ENCODE measurements at regions not wholly inside any gene's neighbourhood (a gene's known extent, or its start where the extent isn't known, plus 50 kb on each side); places are given as distances from the start of the nearest gene placed in this dataset.
"Not testable (repeated sequence)": the region's sequence is repeated elsewhere in the genome, so short reads cannot be mapped to it uniquely, and the experiment has no call there.

DNA sequence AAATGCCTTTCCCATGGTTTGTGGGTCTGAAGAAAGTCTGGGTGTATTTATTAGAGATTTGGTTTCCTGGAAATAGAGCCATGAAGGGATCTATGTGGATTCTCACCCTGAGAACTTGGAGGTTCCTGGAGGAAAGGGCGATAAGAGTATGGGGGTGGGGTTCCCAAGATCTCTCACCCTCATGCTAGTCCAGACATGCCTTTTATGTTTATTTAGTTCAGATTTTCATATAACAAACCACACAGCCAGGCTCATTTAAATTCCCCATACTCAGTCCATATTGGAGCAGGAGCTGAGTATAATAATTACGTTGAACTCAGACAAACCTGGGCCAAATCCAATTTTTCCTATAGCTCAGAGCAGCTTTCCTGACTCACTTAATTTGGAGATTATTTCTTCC is 566.6 kb downstream of the GOLGA6L6 start:
- no peak for DNase-seq

DNA sequence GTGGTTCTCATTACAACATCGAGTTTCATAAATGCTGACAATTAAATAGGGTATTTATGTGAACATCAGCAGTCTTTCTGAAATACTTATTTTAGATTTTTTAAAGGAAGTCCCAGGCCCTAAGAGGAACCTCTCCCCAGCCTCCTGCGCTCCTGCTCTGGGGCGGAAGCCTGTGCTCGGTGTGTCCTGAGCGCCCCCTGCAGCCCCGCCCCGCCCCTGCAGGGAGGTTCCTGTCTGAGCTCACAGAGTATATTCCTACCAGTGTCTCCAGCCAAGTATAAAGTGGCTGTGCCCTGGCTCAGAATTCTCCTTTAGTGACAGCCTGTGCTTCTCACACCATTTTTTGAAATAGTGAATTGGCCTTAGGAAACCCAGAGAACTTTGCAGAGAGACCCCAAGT is 567.9 kb downstream of the GOLGA6L6 start:
- peak; percentile 25 for DNase-seq

DNA sequence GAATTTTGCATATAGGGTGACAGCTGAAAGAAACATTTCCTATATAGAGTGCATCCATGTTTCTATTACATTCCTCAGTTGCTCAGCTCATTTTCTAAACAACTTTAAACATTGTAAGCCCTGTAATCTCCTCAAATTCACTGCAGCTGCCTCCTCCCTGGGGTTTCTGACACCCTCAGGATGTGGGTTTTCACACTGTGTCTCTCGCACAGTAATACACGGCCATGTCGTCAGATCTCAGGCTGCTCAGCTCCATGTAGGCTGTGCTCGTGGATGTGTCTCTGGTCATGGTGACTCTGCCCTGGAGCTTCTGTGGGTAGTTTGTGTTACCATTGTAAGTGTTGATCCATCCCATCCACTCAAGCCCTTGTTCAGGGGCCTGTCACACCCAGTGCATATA is 569.0 kb downstream of the GOLGA6L6 start:
- peak; percentile 5 for DNase-seq

DNA sequence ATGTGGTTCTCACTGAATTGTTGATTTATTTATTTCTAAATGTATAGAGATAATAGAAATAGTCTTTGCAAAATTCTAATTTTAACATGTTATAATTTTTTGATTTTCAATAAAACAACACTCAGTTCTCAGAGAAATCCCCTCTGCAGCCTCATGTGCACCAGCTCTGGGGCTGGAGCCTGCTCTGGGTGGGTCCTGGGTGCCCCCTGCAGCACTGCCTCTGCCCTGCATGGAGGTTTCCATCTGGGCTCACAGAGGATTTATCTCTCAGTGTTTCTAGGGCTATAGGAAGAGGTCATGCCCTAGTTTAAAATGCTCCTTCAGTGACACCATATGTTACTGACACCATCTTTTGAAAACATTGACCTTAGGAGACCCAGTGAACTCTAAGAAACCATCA is 576.0 kb downstream of the GOLGA6L6 start:
- not testable (repeated sequence) for DNase-seq

DNA sequence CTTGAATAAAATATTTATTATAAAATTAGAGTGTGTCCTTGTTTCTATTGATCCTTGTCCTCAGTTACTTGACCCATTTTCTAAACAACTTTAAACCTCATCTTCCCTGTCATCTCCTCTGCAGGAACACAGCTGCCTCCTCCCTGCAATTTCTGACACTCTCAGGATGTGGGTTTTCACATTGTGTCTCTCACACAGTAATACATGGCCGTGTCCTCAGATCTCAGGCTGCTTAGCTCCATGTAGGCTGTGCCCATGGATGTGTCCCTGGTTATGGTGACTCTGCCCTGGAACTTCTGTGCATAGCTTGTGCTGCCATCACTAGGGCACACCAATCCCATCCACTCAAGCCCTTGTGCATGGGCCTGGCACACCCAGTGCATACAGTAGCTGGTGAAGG is 577.1 kb downstream of the GOLGA6L6 start:
- DNase-seq: not testable (repeated sequence)

DNA sequence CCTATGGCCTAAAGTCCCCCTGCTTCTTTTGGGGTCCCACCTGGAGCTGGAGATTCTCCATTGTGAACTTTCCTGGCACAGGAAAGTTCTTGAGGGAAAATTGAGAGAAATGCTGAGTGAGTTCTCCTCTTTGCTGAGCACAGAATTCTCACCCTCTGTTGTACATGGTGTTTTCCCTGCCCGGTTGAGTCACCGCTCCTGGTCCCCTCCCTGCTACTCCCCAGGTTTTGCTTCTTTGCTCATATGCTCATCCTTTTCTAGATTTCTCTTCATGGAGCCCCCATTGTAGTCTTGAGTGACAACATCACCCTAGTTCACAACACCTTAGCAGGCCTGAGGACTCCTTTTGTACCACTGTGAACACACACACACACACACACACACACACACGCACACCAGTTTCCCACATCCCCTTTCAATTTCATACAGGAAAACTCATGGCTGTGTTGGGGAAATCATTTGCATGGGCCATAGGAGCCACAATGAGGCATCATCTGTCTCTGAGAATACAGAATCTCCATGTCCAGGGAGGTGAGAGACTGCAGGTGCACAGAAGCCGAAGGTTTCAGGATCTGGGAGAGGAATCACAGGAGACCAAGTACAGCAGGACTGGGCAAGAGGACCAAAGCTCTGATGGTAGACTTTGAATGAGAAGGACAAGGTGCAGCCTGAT is 585.3 kb downstream of the GOLGA6L6 start:
- no peak for DNase-seq

DNA sequence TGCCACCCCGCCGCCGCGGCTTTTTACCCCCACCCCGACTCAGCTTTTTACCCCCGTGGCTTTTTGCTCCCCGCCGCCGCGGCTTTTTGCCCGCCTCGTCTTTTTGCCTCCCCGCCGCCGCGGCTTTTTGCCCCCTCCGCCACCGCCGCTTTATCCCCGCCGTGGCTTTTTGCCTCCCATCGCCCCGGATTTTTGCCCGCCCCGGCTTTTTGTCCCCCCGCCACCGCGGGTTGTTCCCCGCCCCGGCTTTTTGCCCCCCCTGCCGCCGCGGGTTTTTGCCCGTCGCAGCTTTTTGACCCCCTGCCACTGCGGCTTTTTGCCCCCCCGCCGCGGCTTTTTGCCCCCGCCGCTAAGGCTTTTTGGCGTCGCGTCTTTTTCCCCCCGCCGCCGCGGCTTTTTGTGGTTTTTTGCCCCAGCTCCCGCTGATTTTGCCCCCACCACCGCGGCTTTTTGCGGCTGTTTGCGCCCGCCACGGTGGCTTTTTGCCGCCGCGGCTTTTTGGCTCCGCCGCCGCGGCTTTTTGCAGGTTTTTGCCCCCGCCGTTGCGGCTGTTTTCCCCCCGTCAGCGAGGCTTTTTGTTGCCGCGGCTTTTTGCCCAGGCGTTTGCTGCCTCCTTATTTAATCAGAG is 597.2 kb downstream of the GOLGA6L6 start:
- no peak for DNase-seq

DNA sequence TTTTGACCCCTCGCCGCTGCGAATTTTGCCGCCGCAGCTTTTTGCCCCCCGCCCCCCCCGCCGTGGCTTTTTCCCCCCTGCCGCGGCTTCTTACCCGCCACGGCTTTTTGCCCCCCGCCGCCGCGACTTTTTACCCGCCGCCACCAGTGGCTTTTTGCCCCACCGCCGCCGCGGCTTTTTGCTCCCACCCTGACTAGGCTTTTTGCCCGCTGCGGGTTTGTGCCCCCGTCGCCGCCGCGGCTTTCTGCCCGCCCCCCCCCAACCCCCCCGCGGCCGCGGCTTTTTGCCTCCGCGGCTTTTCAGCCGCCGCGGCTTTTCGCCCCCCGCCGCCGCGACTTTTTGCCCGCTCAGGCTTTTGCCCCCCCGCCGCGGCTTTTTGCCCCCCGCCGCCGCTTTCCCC is 598.1 kb downstream of the GOLGA6L6 start:
- no peak for DNase-seq

DNA sequence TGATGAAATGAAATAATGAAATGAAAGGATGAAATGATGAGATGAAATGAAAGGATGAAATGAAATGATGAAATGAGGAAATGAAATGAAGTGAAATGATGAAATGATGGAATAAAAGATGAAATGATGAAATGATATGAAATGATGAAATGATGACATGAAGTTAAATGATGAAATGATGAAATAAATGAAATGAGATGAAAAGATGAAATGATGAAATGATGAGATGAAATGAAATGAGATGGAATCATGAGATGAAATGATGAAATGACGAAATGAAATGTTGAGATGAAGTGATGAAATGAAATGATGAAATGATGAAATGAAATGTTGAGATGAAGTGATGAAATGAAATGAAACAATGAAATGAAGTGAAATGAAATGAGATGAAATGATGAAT is 638.3 kb downstream of the GOLGA6L6 start:
- not testable (repeated sequence) for DNase-seq

DNA sequence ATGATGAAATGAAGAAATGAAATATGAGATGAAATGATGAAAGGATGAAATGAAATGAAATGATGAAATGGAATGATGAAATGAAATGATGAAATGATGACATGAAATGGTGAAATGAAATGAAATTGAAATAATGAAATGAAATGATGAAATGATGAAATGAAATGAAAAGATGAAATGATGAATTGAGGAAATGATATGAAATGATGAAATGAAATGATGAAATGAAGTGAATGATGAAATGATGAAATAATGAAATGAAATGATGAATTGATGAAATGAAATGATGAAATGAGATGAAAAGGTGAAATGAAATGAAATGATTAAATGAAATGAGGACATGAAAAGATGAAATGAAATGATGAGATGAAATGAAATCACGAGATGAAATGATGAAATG is 639.2 kb downstream of the GOLGA6L6 start:
- not testable (repeated sequence) for DNase-seq

DNA sequence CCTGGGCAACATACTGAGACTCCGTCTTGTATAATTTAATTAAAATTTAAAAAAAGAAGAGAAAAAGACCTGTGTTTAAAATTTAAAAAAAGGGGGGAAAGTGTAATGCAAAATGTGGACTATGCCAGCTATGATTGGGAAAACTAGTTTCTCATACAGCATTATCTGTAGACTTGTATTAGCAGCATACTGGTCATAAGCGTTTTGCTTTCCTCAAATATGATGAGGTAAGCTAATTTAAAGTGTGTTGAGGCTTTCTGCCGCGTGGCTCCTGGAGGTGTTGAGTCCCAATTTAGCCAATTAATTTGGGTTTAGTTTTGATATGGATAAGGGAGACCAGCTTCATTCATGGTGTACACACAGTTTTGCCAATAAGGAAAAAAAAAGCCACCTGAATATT is 640.2 kb downstream of the GOLGA6L6 start:
- not testable (repeated sequence) for DNase-seq

DNA sequence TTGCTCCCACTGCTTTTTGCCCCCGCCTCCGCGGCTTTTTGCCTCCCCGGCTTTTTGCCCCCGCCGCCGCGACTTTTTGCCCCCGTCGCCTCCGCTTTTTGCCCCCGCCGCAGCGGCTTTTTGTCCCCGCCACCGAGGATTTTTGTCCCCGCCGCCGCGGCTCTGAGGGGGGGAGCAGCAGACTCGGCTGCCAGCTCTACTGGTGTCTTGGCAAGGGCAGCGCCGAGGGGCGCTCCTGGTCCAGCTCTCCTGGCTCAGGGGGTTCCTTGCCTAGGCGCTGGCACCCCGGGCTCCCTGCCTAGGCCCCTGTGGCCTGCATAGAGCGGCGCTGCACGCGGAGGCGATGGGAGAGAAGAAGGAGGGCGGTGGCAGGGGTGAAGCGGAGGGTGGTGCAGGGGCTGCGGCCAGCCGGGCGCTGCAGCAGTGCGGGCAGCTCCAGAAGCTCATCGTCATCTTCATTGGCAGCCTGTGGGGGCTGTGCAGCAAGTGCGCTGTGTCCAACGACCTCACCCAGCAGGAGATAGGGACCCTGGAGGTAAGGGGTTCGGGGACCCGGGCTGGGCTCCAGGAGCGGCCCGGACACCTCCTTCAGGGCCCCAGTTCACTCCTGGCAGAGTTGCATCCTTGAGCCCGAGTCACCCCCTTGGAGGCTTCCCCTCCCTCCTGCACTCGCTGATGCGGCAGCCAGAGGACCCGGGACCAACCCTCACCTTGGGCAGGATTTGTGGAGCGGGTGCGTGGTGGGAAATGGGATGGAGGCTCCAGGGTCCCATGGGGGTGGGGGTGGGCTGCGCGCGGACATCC is 642.4 kb downstream of the GOLGA6L6 start:
- no peak for DNase-seq

DNA sequence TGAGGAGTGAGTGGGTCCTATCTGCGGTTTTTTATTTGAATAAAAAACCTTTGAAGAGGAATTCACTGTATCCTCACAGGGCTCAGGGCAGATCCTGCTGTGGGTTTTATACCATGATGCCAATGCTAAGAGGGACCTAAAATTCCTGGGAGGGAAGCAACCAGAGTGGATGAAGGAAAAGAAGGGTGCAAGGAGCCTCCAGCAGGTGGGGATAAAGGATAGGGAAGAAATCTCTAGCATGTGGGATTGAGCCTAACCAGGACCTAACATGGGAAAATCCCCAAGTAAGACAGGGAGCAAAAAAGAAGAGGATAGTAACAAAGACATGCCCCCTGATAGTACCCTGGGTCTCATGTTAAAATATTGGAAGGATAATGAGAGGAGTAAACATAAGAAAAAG is 652.8 kb downstream of the GOLGA6L6 start:
- DNase-seq: not testable (repeated sequence)

DNA sequence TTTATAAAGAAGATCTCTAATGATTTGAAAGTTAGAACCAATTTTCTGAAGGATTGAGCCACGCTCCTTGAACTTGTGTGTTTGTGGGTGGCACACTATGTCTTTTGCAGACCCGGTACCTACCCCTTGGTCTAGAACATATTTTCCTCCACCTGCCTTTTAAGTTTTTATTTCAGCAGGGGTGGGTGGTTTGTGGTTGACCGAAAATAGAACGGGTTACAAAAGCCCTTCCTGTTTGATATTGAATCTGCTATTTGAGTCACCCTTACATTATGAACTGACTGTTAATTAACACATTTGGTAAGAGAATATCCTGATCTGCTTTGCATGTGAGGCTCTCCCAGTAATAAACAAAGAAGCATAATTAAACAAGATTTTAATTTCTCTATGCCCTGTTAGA is 697.5 kb downstream of the GOLGA6L6 start:
- not testable (repeated sequence) for DNase-seq

Measured in activated CD4-positive, alpha-beta T cell treated with anti-CD3 and anti-CD28 coated beads, Interleukin-2, Interleukin-6, amounts not matched to agents 100 ng/mL and 50 ng/mL, durations not matched to agents 16 hours and 8 hours (primary cell).